K562 (cell line): ENCODE measurements at regions not wholly inside any gene's neighbourhood (a gene's known extent, or its start where the extent isn't known, plus 50 kb on each side); places are given as distances from the start of the nearest gene placed in this dataset.

Source experiments
- ATAC-seq: fragments of 200-7000 bp; cut with Tn5 transposase; 3 replicates; pipeline ENCODE4 v1.9.1; 2020; ENCODE audit warnings: moderate library complexity
- BruUV-seq: library from RNA; stranded (reverse); fragments of 400-500 nt; replicated peaks from 2 replicates; lab custom pipeline; 2021; lab: Mats Ljungman, UMichigan
- CTCF ChIA-PET: fragments of 300-600 bp; formaldehyde crosslinking; extraction: SDS; loops from one replicate; lab custom pipeline; 2021; ENCODE audit warnings: low intra/inter-chr PET ratio; lab: Yijun Ruan, JAX
- POLR2A ChIA-PET: fragments of 300-600, 350-650 bp; sonication (Branson Sonifier 250); formaldehyde crosslinking; extraction: SDS; loops from one replicate; lab custom pipeline; 2021; ENCODE audit warnings: antibody characterized with exemption, inconsistent platforms; lab: Yijun Ruan, JAX
- DNase-seq, 4 experiments: peaks; one replicate each; pipeline versions ENCODE4 v3.0.0 to v3.0.0-alpha.2; 2011 to 2018; ENCODE audit warnings: low spot score in 3 of 4, mixed read lengths in 3 of 4; ENCODE audit errors: extremely low read depth in 1 of 4
- FAIRE-seq: peaks from 2 replicates; lab custom pipeline; 2011; peaks lifted over from hg19 to GRCh38; lab: Jason Lieb, UNC
- H2AFZ ChIP-seq: 2 replicates; pipeline ENCODE4 v1.6.0; 2011; ENCODE audit warnings: low read depth, low read length, control low read depth, inconsistent platforms
- H3K27ac ChIP-seq: fragments of 200-600 bp; 3 replicates; pipeline ENCODE4 v1.8.0; 2011; ENCODE audit warnings: low read depth, mild to moderate bottlenecking, control low read depth, inconsistent platforms, low read length, moderate library complexity, mixed read lengths; ENCODE audit errors: extremely low read depth
- H3K27me3 ChIP-seq, 2 experiments: fragments of 300-600 bp in 1 of 2; 2 replicates in 1 of 2; 3 replicates in 1 of 2; pipeline versions ENCODE4 v1.6.0 to v1.8.0; 2011; ENCODE audit warnings: inconsistent platforms in 2 of 2, low read length in 2 of 2, mild to moderate bottlenecking in 1 of 2, mixed read lengths in 1 of 2, moderate library complexity in 1 of 2; ENCODE audit not compliant: control insufficient read depth in 2 of 2, insufficient read depth in 2 of 2
- H3K36me3 ChIP-seq: fragments of 300-600 bp; 3 replicates; pipeline ENCODE4 v1.8.0; 2011; ENCODE audit warnings: mild to moderate bottlenecking, low read length, inconsistent platforms; ENCODE audit not compliant: control insufficient read depth, insufficient read depth
- H3K4me1 ChIP-seq, 2 experiments: fragments of 200-600 bp in 1 of 2; replicated peaks in 1 of 2; 2 replicates in 1 of 2; 3 replicates in 1 of 2; pipeline versions ENCODE4 v1.5.1 to v1.8.0; 2011; ENCODE audit warnings: inconsistent platforms in 2 of 2, low read length in 2 of 2, mild to moderate bottlenecking in 1 of 2, mixed read lengths in 1 of 2, moderate library complexity in 1 of 2; ENCODE audit not compliant: control insufficient read depth in 2 of 2, insufficient read depth in 2 of 2
- H3K4me2 ChIP-seq: 2 replicates; pipeline ENCODE4 v1.6.1; 2011; ENCODE audit warnings: low read length, control low read depth, inconsistent platforms, mixed read lengths; ENCODE audit not compliant: insufficient read depth
- H3K4me3 ChIP-seq: fragments of 200-600 bp; sonication (generic), shearing (Covaris generic); 2 replicates; pipeline ENCODE4 v1.5.1; 2016; ENCODE audit warnings: control low read depth, inconsistent platforms
- H3K79me2 ChIP-seq: fragments of 200-600 bp; 3 replicates; pipeline ENCODE4 v1.8.0; 2011; ENCODE audit warnings: low read length, inconsistent platforms; ENCODE audit not compliant: control insufficient read depth, insufficient read depth
- H3K9ac ChIP-seq, 2 experiments: 2 replicates each; pipeline versions ENCODE4 v1.6.0 to v1.6.1; 2011; ENCODE audit warnings: low read depth in 2 of 2, low read length in 2 of 2, control low read depth in 1 of 2, inconsistent platforms in 1 of 2, mild to moderate bottlenecking in 1 of 2, mixed read lengths in 1 of 2; ENCODE audit not compliant: insufficient read depth in 1 of 2
- H3K9me1 ChIP-seq: one replicate; pipeline ENCODE4 v1.6.0; 2011; ENCODE audit warnings: inconsistent platforms, mild to moderate bottlenecking, low read length, moderate library complexity; ENCODE audit not compliant: control insufficient read depth, insufficient read depth
- H3K9me3 ChIP-seq: replicated peaks from 2 replicates; pipeline ENCODE4 v1.5.1; 2011; ENCODE audit warnings: low read depth, low read length, inconsistent platforms; ENCODE audit not compliant: control insufficient read depth, insufficient read depth
- H4K20me1 ChIP-seq: replicated peaks from 2 replicates; pipeline ENCODE4 v1.6.1; 2011; ENCODE audit warnings: low read length, inconsistent platforms, mixed read lengths; ENCODE audit not compliant: control insufficient read depth, insufficient read depth
- C11orf30 ChIP-seq: fragments of 450-650 bp; IDR thresholded peaks from 2 replicates; pipeline ENCODE4 v1.6.1; 2016; ENCODE audit warnings: low read depth, mild to moderate bottlenecking
- EP400 ChIP-seq: fragments of 450-650 bp; IDR thresholded peaks from 2 replicates; pipeline ENCODE4 v1.6.1; 2017; ENCODE audit warnings: antibody characterized with exemption, mild to moderate bottlenecking, moderate library complexity
- FOXK2 ChIP-seq, 2 experiments: fragments of 450-650 bp; IDR thresholded peaks in 1 of 2; conservative IDR thresholded peaks in 1 of 2; 2 replicates each; pipeline ENCODE4 v1.6.1; 2016; ENCODE audit warnings: low read depth in 2 of 2, mild to moderate bottlenecking in 1 of 2
- NFIC ChIP-seq: fragments of 450-650 bp; IDR thresholded peaks from 2 replicates; pipeline ENCODE4 v1.6.1; 2017; ENCODE audit warnings: mild to moderate bottlenecking, inconsistent platforms
- NFIX ChIP-seq: fragments of 250-450 bp; sonication (Bioruptor Pico); IDR thresholded peaks from 2 replicates; pipeline ENCODE4 v1.4.0; 2020; ENCODE audit warnings: low read depth, mild to moderate bottlenecking, moderate library complexity
- SLC30A9 ChIP-seq: fragments of 250-450 bp; sonication (Bioruptor Pico); IDR thresholded peaks from 2 replicates; pipeline ENCODE4 v1.8.0; 2022; ENCODE audit warnings: mild to moderate bottlenecking, moderate library complexity
- ZNF143 ChIP-seq: sonication (generic); formaldehyde crosslinking; IDR thresholded peaks from 2 replicates; pipeline ENCODE4 v1.9.0; 2022; ENCODE audit warnings: mild to moderate bottlenecking, missing genetic modification reagents
- in situ Hi-C: fragments of 300-500 bp; cut with MboI; formaldehyde crosslinking; loops from 4 replicates; pipeline ENCODE4 v1.15.0; 2018; ENCODE audit warnings: inconsistent platforms, mixed read lengths
- intact Hi-C: fragments of 100-400 bp; cut with micrococcal nuclease; formaldehyde crosslinking; loops from 2 replicates; pipeline ENCODE4 v1.14.2; 2022
- TF ChIP-seq, protein P1 (sequence below): sonication (generic); formaldehyde crosslinking; IDR thresholded peaks from 2 replicates; pipeline ENCODE4 v1.8.0; 2023; ENCODE audit warnings: mild to moderate bottlenecking, missing genetic modification reagents

DNA sequence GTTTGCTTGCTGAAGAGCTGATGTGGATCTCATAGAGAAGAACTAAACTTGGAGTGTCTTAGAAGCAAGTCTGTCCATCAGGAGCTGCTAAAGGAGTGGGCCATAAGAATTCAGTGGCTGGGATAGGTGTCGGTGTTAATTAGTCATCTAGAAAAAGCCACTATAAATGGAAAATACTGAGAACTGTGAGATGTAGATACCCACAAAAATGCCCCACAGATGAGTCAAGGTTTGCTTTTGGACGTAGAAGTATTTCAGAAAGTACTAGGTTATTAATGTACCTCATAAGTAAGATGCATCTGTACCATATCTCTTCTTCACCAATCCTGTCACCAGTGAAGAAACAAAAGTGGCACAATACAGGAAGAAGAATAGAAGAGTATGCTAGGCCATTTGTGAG is 530.9 kb upstream of the TGFBR2 start (continued):
- TF ChIP-seq, protein P1, sequence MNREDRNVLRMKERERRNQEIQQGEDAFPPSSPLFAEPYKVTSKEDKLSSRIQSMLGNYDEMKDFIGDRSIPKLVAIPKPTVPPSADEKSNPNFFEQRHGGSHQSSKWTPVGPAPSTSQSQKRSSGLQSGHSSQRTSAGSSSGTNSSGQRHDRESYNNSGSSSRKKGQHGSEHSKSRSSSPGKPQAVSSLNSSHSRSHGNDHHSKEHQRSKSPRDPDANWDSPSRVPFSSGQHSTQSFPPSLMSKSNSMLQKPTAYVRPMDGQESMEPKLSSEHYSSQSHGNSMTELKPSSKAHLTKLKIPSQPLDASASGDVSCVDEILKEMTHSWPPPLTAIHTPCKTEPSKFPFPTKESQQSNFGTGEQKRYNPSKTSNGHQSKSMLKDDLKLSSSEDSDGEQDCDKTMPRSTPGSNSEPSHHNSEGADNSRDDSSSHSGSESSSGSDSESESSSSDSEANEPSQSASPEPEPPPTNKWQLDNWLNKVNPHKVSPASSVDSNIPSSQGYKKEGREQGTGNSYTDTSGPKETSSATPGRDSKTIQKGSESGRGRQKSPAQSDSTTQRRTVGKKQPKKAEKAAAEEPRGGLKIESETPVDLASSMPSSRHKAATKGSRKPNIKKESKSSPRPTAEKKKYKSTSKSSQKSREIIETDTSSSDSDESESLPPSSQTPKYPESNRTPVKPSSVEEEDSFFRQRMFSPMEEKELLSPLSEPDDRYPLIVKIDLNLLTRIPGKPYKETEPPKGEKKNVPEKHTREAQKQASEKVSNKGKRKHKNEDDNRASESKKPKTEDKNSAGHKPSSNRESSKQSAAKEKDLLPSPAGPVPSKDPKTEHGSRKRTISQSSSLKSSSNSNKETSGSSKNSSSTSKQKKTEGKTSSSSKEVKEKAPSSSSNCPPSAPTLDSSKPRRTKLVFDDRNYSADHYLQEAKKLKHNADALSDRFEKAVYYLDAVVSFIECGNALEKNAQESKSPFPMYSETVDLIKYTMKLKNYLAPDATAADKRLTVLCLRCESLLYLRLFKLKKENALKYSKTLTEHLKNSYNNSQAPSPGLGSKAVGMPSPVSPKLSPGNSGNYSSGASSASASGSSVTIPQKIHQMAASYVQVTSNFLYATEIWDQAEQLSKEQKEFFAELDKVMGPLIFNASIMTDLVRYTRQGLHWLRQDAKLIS, result no peak
- no peak for TF ChIP-seq FOXK2 (conservative IDR thresholded peaks at IDR 0.05 in 1 of 2, IDR thresholded peaks at IDR 0.05 in 1 of 2; ENCODE audit: low read depth in 2 of 2)
- no peak for TF ChIP-seq ZNF143 (CRISPR knock-in tag)

DNA sequence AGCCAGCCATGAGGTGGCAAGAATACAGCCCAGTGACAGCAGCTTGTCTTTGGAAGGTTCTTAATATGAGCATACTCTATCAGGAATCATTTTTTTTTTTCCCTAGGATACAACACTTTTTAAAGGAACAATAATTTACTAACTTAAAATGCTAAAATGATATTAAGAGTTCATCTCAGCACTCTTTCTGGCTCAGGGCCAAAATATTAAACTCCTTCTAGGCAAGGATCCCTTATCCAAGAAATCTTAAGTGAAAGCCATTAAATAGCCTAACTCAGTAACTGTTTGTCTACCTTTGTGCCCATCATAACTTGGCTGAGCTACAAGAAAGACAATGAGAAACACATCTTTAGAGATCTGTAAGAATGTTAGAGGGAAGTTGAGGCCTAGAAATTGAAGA is 529.5 kb upstream of the TGFBR2 start:
- Histone ChIP-seq H3K27ac (no peak overlapping the region), H3K4me3 (no peak overlapping the region), H3K9ac (no peak overlapping the region), H3K9me3 (no peaks in the 10 kb centered on the region; the same call in 1 of the 2 replicates), H3K36me3 (no peaks in the 10 kb centered on the region), H3K4me2 (no peak overlapping the region), H3K9me1 (no peaks in the 10 kb centered on the region), H4K20me1 (no peaks in the 10 kb centered on the region), H3K4me1 (no peaks in the 10 kb centered on the region), H3K27me3 (no peaks in the 10 kb centered on the region), H2AFZ (no peak overlapping the region), H3K79me2 (no peaks in the 10 kb centered on the region)
- intact Hi-C loops, result no loop called here
- BruUV-seq, result no TSS peak
- no peak for TF ChIP-seq EP400
- no peak for TF ChIP-seq SLC30A9 (CRISPR knock-in tag)
- TF ChIP-seq C11orf30, result no peak
- TF ChIP-seq NFIX (CRISPR knock-in tag), result peak; percentile 65; the same call in 1 of the 2 replicates
- TF ChIP-seq NFIC, result peak; percentile 74
- FAIRE-seq (no peak), DNase-seq (no peak), ATAC-seq (no peak)
- ChIA-PET POLR2A (no interaction called here), CTCF (no interaction called here)
- in situ Hi-C loops, result no loop called here
